Smooth muscle cell (in vitro differentiated cells): ENCODE measurements at regions not wholly inside any gene's neighbourhood (a gene's known extent, or its start where the extent isn't known, plus 50 kb on each side); places are given as distances from the start of the nearest gene placed in this dataset.
A peak's percentile ranks its signal among the peaks of the same experiment; 100 is the strongest.

ENCODE experiments used
- DNase-seq: peaks from one replicate; lab custom pipeline; 2025; ENCODE audit not compliant: unreplicated experiment; lab: John Stamatoyannopoulos, UW
- H2AFZ ChIP-seq: fragments of 200-600 bp; sonication (generic); 2 replicates; pipeline ENCODE4 v1.6.0; 2016; ENCODE audit warnings: antibody characterized with exemption, low read depth, mild to moderate bottlenecking
- H3F3A ChIP-seq: fragments of 200-600 bp; sonication (generic); 2 replicates; pipeline ENCODE4 v1.6.0; 2017; ENCODE audit warnings: antibody characterized with exemption, low read depth
- H3K27ac ChIP-seq: fragments of 200-600 bp; sonication (generic); 2 replicates; pipeline ENCODE4 v1.5.1; 2016; ENCODE audit warnings: low read depth, mild to moderate bottlenecking
- H3K27me3 ChIP-seq: fragments of 200-600 bp; sonication (generic); 2 replicates; pipeline ENCODE4 v1.6.1; 2016; ENCODE audit warnings: low read depth, mild to moderate bottlenecking
- H3K36me3 ChIP-seq: fragments of 200-600 bp; sonication (generic); 2 replicates; pipeline ENCODE4 v1.5.1; 2016; ENCODE audit warnings: low read depth
- H3K4me1 ChIP-seq: fragments of 200-600 bp; sonication (generic); 2 replicates; pipeline ENCODE4 v1.5.1; 2016; ENCODE audit warnings: low read depth
- H3K4me2 ChIP-seq: fragments of 200-600 bp; sonication (generic); 2 replicates; pipeline ENCODE4 v1.6.0; 2016; ENCODE audit warnings: mild to moderate bottlenecking
- H3K4me3 ChIP-seq: fragments of 200-600 bp; sonication (generic); 2 replicates; pipeline ENCODE4 v1.5.1; 2016; ENCODE audit warnings: mild to moderate bottlenecking
- H3K79me2 ChIP-seq: fragments of 200-600 bp; sonication (generic); 2 replicates; pipeline ENCODE4 v1.6.0; 2016; ENCODE audit warnings: low read depth, mild to moderate bottlenecking
- H3K9ac ChIP-seq: fragments of 200-600 bp; sonication (generic); 2 replicates; pipeline ENCODE4 v1.6.0; 2016; ENCODE audit warnings: low read depth
- H3K9me3 ChIP-seq: fragments of 200-600 bp; sonication (generic); replicated peaks from 2 replicates; pipeline ENCODE4 v1.5.1; 2016; ENCODE audit warnings: low read depth
- H4K20me1 ChIP-seq: fragments of 200-600 bp; sonication (generic); 2 replicates; pipeline ENCODE4 v1.6.0; 2016; ENCODE audit warnings: low read depth
- CTCF ChIP-seq: fragments of 200-600 bp; sonication (generic); IDR thresholded peaks from 2 replicates; pipeline ENCODE4 v1.5.1; 2017; ENCODE audit warnings: borderline replicate concordance, mild to moderate bottlenecking, antibody characterized with exemption; ENCODE audit not compliant: insufficient read depth, poor library complexity, severe bottlenecking
- WGBS: methylation state at CpG from one replicate; pipeline ENCODE4 v1.1.7; 2016; ENCODE audit warnings: low lambda C conversion rate; 5-methylcytosine and 5-hydroxymethylcytosine counted together

- DNase-seq: no peak
- 38% methylated on average over 11 of the region's 11 CpGs for WGBS
Measured at GRCh38 chr7:117982071-117983055, 109.1 kb upstream of the CTTNBP2 start.

GRCh38 chr7:117986645-117987269 is 113.5 kb upstream of the CTTNBP2 start:
- Histone ChIP-seq H2AFZ (no peak overlapping the region), H3K79me2 (no peaks in the 10 kb centered on the region), H3K36me3 (no peaks in the 10 kb centered on the region), H3K9me3 (no peaks in the 10 kb centered on the region), H3K4me1 (no peaks in the 10 kb centered on the region), H3K4me3 (no peak overlapping the region), H4K20me1 (no peaks in the 10 kb centered on the region), H3K4me2 (no peak overlapping the region), H3K27me3 (no peaks in the 10 kb centered on the region), H3K9ac (no peak overlapping the region), H3K27ac (no peak overlapping the region), H3F3A (no peaks in the 10 kb centered on the region)
- no peak for DNase-seq
- 59% methylated on average over 2 of the region's 2 CpGs for WGBS
- TF ChIP-seq CTCF: no peak

More at GRCh38 chr7:117982071-117983055, 109.1 kb upstream of the CTTNBP2 start:
- H3K4me1 ChIP-seq: no peaks in the 10 kb centered on the region
- H2AFZ ChIP-seq: peak overlapping the region; percentile 48
- no peaks in the 10 kb centered on the region for H3K79me2 ChIP-seq
- H4K20me1 ChIP-seq: no peaks in the 10 kb centered on the region
- H3K27me3 ChIP-seq: no peaks in the 10 kb centered on the region
- no peaks in the 10 kb centered on the region for H3F3A ChIP-seq
- no peak overlapping the region for H3K9ac ChIP-seq
- peak overlapping the region; percentile 73 for H3K4me2 ChIP-seq
- H3K4me3 ChIP-seq: no peak overlapping the region
- no peaks in the 10 kb centered on the region for H3K36me3 ChIP-seq
- H3K27ac ChIP-seq: peak overlapping the region; percentile 55
- H3K9me3 ChIP-seq: no peaks in the 10 kb centered on the region
- TF ChIP-seq CTCF: no peak

GRCh38 chr7:117990834-117991233 is 117.6 kb upstream of the CTTNBP2 start:
- no peak for TF ChIP-seq CTCF
- DNase-seq: no peak
- H3K36me3 ChIP-seq: no peaks in the 10 kb centered on the region

More at GRCh38 chr7:117990834-117991233, 117.6 kb upstream of the CTTNBP2 start:
- Histone ChIP-seq H4K20me1 (no peaks in the 10 kb centered on the region), H3K4me2 (no peak overlapping the region), H3K9ac (no peak overlapping the region), H3K27me3 (no peaks in the 10 kb centered on the region), H3K4me1 (no peaks in the 10 kb centered on the region), H3K27ac (no peak overlapping the region), H3K4me3 (no peak overlapping the region), H3K9me3 (no peaks in the 10 kb centered on the region), H3F3A (no peaks in the 10 kb centered on the region), H2AFZ (no peak overlapping the region), H3K79me2 (no peaks in the 10 kb centered on the region)
